HG03378 (cell line): ENCODE measurements at regions not wholly inside any gene's neighbourhood (a gene's known extent, or its start where the extent isn't known, plus 50 kb on each side); places are given as distances from the start of the nearest gene placed in this dataset.
"Not testable (repeated sequence)": the region's sequence is repeated elsewhere in the genome, so short reads cannot be mapped to it uniquely, and the experiment has no call there.

Source experiments
- ATAC-seq: cut with Tn5 transposase; IDR thresholded peaks from one replicate; pipeline ENCODE4 v1.9.1; 2021; ENCODE audit warnings: mild to moderate bottlenecking, moderate library complexity; ENCODE audit not compliant: unreplicated experiment

DNA sequence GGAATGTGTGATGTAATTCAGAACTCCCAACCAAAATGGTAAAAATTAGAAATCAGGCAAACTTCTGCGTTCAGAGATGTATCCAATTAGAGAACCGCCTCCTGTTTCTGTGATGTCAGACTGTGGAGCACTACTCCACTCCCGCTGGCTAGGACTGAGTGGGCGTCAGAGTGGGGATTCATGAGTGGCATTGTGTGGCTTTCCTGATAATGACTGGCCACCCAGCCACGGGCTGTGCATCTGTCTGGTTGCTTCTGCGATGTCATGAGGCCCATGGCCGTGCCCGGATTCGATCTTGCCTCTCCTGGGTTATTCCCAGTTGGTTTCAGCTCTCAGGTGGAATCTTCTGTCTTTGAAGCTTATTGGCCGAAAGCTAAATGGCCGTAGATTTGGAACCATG lies 87.1 kb upstream of the KCNA1 start:
- no peak for ATAC-seq

DNA sequence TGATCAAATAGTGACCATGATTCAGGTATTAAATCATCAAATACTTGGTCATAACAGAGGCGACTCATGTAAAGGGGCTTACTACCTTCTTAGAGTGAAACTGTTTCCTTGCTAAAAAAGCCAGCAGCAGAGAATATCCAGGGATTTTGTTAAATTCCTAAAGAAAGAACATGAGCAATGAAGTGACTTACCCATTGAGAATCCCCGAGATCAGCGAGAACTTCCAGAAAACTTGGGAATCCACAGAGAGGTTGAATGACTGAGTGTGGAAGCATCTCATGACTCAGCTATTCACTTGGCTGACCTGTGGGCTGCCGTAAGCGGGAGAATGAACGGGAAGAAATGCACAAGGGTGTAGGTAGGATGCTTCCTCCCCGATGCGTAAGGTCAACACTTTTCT lies 85.3 kb upstream of the KCNA1 start:
- ATAC-seq, result no peak

DNA sequence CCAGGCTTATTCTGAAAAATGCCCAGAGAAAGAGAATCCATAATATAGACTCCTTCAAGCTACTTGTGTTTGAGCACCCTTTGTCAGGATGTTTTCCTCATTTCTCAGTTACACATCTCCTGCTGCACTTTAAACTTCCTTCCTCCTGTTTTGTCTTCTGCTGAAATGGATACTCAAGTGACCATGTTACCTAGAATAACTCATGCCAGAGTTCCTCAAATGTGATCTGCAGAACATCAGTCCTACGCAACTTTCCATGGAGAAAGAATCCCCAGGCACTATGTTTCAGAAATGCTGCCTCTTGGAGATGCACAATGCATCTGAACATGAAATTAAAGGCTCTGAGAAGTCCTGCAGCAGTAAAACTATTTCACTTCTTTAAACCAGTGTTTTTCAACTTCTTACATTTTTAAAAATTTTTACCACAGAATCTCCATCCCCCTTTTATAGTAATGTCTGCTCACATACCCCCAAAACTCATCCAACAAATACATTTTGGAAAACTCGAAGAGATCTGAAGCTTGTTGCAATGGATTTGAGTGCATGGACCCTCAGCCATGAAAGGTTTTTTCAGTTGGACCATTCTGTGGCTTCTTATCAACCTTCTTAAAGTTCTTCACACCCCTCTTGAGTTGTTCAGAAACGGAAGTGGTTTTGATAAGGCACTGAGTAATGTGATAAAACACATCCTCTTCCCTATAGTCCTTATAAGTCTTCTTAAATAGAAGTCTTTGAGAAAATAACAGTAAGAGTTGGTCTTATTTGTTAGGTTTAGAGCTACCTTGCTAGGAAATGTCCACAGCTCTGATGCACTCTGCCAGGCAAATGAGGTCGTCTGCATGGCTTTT lies 84.5 kb upstream of the KCNA1 start:
- ATAC-seq, result no peak

DNA sequence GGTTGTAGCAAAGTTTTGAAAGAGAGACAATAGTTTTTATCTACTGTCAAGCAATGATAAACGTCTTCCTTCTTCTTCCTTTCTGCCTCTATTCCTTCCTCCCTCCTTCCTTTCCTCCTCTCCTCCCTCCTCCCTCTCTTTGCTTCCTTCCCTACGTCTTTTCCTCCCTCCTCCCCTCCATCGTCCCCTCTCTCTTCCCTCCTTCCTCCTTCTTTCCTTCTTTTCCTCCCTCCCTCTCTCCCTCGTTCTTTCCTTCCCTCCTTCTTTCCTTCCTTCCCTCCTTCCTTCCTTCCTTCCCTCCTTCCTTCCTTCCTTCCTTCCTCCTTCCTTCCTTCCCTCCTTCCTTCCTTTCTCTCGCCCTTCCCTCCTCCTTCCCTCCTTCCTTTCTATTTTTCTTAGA lies 82.8 kb upstream of the KCNA1 start:
- no peak for ATAC-seq

DNA sequence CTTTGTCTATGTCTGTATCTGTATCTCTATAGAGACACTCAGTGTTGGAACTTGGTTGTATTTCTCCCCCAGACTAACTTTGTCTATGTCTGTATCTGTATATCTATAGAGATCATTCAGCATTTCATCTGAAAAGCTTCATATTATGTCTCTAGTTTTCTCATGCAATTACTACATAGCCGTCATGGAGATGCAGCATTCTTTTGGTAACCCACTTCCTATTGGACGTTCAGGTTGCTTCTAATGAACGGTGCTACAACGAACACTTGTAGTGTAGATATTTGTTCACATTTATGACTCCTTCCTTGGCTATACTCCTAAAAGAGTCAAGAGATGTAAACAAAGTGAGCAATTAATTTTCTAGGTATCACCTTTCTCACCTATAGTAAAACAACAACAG lies 81.5 kb upstream of the KCNA1 start:
- no peak for ATAC-seq

DNA sequence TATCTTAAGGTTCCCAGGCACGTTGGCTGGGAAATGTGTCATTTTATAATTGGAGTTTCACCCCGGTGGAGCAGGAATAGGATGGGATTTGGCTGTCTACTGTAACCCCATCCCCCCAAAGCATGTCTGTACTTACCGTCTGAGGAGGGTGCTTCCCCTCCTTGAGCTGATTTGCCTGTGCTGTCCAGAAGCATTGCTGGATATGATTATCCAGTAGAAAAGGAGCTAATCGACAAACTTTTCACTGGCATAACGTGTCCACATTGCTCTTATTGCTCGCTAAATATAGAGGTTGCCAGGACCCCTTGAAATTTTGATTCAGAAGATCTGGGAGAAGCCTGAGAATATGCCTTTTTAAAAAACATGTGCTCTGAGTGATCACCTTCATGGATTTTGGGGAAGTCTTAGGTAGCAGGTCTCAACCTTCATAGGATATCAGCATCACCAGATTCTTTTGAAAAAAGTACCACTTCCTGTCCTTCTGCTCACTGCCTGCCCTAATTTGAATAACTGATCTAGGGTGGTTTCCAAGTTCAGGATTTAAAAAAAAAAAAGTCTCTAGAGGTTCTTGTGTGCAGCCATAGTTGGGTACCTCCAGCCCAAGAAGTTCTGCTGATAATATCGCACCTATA lies 80.4 kb upstream of the KCNA1 start:
- ATAC-seq, result peak; percentile 77

DNA sequence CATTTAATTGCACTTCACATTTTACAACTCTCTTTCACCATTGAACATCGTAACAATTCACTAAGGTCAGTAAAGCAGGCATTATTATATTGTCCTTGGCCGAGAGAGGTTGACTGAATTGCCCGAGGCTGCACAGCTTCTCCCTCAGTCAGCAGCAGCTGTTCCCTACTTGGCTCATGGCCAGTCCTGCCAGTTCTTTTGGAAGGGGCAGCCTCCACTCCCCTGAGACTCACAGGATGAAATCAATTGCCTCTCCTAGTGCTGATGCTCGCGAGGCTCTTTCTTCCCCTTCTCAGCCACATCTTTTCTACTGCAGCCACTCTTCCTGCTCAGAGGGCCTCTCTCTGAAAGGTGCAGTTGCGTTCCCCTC lies 79.9 kb upstream of the KCNA1 start:
- ATAC-seq, result no peak

DNA sequence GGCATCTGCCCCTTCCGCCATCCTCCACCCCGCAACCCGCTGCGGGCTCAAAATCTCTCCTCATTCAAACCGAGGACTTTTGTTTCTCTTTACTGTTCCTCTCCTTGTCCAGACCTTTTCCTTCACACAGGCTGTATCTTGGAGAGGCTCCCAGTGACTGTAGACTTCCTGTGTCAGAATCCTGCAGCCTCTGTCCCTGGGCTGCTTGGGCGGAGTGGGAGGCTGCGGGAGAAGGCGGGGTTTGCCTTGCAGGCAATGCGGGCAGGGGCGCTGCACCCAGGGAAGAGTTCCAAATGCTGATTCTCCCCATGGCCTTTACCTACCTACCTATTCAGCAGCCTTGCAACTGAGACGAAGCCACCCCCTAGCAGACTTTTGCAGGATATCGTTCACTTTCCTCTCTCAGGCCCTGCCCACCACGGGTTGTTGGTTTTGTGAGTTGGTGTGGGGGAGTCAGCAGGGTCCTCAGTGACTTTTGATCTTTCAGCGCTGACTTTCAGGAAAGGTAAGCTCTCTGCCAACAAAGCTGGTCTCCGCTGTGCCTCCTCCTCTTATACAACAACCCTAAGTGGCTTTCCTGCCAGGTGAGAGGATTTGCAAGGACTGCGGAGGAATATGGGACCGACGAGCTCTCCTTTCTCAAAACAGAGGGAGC lies 79.0 kb upstream of the KCNA1 start:
- ATAC-seq, result no peak

DNA sequence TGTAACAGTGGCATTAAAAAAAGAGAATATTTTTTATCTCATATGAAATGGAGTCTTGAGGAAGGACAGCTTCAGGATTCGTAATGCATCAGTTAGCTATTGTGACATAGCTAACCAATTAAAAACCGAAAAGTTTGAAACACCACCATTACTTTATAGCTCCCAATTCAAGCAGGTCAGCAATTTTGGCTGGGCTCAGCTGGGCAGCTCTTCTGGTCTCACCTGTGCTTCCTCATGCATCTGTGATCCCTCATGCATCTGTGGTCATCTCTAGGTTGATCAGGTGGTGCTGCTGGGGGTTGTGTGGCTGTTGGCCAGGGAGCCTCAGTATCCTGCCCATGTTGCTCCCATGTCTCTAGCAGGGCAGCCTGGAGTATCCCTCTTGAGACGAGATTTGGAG lies 76.7 kb upstream of the KCNA1 start:
- ATAC-seq, result no peak

DNA sequence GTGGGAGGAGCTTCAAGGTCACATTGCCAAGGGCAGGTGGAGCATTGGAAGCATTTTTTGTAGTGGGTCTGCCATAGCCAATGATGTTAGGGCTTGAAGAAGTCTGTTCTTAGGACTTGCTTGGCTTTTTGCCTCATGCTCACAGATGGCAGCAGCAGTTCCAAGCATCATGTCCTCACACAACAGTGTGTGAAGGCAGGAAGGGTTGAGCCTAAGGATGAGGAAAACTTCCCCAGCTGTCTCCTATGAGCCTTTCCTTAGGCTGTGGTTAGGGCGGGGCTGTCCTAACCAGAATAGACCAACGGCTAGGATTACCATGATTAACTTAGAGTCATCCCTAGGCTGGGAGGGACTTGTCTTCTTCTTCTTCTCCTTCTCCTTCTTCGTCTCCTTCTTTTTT lies 76.2 kb upstream of the KCNA1 start:
- ATAC-seq, result no peak

DNA sequence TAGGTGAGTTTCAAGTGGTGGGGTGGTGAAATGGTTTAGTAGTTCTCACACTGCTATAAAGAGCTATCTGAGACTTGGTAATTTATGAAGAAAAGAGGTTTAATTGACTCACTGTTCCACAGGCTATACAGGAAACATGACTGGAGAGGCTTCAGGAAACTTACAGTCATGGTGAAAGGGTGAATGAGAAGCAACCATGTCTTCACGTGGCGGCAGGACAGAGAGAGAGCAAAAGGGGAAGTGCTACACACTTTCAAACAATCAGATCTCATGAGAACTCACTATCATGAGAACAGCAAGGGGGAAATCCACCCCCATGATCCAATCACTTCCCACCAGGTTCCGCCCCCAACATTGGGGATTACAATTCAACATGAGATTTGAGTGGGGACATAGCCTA lies 67.3 kb upstream of the KCNA1 start:
- ATAC-seq, result not testable (repeated sequence)

DNA sequence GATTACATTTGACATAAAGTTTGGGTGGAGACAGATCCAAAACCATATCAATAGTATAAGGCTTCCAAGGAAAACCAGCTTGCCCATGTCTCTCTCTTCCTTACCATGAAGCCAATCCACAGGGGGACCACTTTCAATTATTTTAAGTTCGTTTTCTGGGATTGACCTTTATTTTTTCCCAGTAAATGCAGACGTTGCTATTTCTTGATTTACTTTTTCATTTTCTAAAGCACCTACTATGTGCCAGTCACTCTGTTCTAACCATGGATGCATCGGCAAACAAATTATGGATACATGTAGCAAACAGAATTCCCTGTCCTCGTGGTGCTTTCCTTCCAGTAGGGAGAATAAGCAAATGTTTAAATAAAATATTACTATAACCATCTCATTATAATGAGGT lies 65.8 kb upstream of the KCNA1 start:
- ATAC-seq, result no peak

DNA sequence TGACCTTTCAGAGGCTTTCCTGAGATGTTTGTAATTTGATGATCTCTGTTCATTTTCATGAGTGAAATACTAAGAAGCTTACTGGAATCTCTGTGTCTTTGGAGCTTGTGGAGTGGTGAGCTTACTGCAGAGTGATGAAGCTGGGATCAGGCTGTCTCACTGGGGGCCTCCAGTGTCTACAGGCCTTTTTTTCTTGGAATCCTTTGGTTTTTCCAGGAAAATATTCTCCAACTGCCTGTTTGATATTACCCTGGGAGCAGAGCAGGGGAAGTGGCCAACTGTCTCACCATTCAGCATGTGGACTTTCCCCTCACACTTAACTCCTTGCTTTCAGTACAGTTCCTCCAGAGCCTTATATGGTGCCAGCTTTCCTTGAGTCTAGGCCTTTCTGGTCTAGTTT lies 62.0 kb upstream of the KCNA1 start:
- no peak for ATAC-seq

DNA sequence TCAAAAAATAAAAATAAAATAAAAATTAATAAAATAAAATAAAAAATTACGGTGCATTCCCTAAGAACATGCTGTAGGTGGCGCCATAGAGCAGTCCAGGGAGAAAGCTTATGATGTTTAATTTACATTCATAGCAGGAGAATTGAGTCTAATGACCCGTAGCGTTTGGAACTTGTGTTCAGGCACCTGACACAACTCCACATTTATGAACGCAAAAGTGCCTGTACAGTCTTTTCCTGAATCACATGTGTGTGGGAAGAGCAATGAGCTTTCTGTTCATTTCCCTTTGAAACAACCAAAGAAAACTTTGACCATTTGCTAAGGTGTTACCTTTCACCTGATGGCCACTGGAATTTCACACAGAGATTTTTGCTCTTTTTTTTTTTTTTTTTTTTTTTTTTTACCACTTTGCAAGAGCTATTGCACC lies 60.6 kb upstream of the KCNA1 start:
- ATAC-seq, result no peak

DNA sequence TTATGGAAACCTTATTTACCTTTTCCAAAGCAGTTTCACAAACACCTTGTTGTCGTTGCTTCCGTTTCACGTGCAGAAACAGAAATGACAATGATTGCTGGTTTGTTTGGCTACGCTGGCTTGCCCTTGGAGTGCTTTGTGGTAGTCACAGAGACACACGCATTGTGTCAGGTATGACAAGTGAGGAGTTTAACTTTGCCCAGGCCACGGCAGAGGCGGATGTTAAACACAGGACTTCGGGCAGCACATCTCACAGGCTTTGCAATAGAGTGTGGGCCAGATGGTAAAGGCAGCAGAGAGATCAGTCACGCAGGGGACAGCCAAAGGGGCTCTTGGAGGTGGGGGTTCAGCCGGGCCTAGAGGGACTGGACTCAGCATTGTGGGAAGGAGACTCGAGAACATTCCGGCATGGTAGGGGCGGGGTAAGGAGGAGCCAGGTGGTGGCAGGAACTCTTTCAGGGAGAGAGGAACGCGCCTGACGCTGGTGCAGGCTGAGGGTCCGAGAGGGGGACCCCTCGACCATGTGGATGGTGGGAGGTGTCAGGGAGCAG lies 59.8 kb upstream of the KCNA1 start:
- no peak for ATAC-seq

DNA sequence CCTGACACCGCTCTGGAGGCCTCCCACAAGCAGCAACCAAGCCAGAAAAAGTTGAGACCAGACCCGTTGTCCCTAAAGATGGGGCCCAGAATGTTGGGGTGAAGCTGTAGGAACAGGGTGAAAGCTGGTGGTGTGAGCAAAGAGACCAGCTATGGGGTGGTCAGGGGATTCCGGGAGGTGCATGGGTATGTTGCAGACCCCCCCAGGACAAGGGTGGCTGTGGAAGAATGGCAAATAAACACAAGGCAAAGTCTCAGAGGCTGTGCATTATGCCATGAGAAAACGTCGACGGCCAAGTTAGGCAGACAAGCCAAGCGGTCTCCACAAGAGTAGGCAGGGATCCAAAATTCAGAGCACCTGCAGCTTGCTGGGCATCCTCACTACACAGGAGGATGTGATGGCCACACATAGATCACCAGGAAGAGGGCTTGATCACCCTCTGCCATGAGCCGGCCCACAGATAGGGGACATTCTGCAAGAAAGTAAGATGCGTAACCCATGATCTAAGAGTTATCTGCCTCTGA lies 58.8 kb upstream of the KCNA1 start:
- ATAC-seq, result no peak

DNA sequence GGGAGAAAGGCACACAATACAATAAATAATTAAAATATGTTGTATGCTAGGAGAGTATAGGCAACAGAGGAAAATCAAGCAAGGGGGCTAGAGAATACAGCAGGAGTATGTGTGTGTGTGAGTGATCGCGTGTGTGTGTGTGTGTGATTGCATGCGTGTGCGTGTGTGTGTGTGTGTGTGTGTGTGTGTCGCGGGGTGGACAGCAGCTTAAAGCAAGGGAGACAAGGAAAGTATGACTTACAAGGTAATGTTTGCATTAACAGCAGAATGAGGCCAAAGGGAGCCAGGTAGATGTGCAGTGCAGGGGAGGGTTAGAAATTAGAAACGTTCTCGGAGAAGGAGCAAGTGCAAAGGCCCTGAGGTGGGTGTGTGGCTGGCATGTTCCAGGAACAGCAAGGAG lies 57.4 kb upstream of the KCNA1 start:
- no peak for ATAC-seq

DNA sequence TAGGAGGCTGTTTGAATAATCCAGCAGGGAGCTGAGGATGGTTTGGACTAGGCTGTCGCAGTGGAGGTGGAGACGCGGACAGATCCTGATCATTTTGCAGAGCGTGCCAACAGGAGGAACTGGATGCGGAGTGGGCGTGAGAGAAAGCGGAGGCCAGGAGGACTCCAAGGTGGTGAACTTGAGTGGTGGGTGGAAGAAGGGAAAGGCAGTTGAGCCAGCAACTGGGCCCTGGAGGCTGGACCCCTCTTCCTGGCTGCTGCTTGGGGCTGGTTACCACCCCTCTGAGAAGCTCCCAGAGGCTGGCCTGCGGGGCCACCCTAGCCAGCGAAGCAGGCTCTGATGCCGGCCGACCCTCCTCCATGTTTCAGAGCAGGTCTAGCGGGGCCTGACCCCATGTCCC lies 56.8 kb upstream of the KCNA1 start:
- ATAC-seq, result no peak

DNA sequence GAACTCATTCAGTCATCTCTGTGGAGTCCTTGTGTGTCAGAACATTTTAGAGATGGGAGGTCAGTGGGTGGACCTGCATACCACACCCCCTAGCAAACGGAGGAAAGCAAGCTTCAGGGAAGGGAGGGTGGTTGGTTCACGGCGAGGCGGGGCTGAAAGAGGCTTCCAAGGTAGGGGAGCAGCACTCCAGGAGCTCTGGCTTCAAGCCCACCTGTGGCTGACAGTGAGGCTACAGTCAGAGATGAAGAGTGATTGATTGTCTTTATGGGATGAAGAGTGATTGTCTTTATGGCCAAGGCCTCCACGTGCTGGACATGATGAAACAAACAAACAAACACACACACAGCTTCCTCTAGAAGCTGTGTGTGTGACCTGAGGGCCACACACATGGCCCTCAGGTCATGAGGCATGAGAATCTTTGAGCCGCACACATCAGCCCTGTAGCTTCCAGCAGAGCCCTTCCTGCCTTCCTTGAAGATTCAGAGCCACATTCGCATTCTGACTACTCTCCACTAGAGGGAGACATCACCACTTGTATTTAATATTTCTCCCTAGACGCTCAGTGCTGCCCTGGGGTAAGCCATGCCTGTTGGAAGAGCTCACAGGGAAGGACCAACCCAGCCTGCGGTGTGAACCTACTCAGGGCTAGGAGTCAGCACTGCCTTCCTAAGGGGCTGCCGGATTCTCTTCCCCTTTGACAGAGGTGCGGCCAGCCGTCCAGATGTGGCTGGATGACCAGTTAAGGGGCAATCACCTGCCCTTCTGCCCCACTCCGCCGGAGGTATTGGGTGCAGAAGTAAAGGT lies 54.4 kb upstream of the KCNA1 start:
- peak; percentile 42 for ATAC-seq

DNA sequence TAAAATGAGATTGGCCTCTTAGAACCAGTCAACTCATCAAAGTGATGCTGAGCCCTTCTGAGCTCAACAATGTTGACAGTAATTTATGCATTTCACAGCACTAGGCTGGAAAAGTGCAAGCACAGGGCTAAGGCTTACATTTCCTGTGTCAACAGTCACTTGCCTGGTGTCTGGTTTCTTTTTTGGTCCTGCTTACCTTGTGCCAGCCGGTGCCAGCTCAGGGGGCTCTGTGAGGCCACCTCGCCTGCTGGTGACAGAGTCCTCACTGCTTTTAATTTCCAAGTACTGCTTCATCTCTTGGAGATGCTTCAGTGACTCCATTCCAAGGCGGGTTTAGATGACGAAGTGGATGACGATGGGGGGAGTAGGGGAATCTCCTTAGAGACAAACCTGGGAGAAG lies 53.1 kb upstream of the KCNA1 start:
- no peak for ATAC-seq
